WTC11 (cell line): ENCODE measurements at regions not wholly inside any gene's neighbourhood (a gene's known extent, or its start where the extent isn't known, plus 50 kb on each side); places are given as distances from the start of the nearest gene placed in this dataset.

Source experiments
- ATAC-seq: fragments of 200-7000 bp; cut with Tn5 transposase; 2 replicates; pipeline ENCODE4 v1.10.0; 2021; ENCODE audit warnings: mild to moderate bottlenecking, moderate library complexity
- CTCF ChIA-PET: fragments of 300-600 bp; sonication (Branson Sonifier 250); formaldehyde crosslinking; loops from one replicate; lab custom pipeline; 2021; ENCODE audit warnings: antibody characterized with exemption; lab: Charles Lee
- POLR2A ChIA-PET: fragments of 350-600 bp; sonication (Branson Sonifier 250); formaldehyde crosslinking; loops from one replicate; lab custom pipeline; 2021; ENCODE audit warnings: antibody characterized with exemption; lab: Charles Lee
- DNase-seq: peaks from one replicate; pipeline ENCODE4 v3.0.0; 2021; ENCODE audit warnings: low spot score
- H3K27ac Mint-ChIP-seq: 2 replicates; pipeline ENCODE4 v1.8.0; 2021; ENCODE audit warnings: mixed read lengths
- H3K27me3 Mint-ChIP-seq: 2 replicates; pipeline ENCODE4 v1.8.0; 2021; ENCODE audit warnings: low read depth, mild to moderate bottlenecking, moderate library complexity, mixed read lengths
- H3K36me3 Mint-ChIP-seq: 2 replicates; pipeline ENCODE4 v1.8.0; 2021; ENCODE audit warnings: mixed read lengths
- H3K4me1 Mint-ChIP-seq: 2 replicates; pipeline ENCODE4 v1.8.0; 2022; ENCODE audit warnings: mixed read lengths
- H3K4me3 Mint-ChIP-seq: 2 replicates; pipeline ENCODE4 v1.8.0; 2021; ENCODE audit warnings: mild to moderate bottlenecking, moderate library complexity, mixed read lengths
- H3K9me3 Mint-ChIP-seq: 2 replicates; pipeline ENCODE4 v1.8.0; 2021; ENCODE audit warnings: mixed read lengths
- CBFB ChIP-seq: sonication (generic); formaldehyde crosslinking; IDR thresholded peaks from 2 replicates; pipeline ENCODE4 v1.8.1; 2022; ENCODE audit warnings: mild to moderate bottlenecking, low read depth, missing genetic modification reagents
- CDX4 ChIP-seq: fragments of 250-450 bp; sonication (Bioruptor Pico); IDR thresholded peaks from 2 replicates; pipeline ENCODE4 v1.9.0; 2021; ENCODE audit warnings: moderate library complexity, mild to moderate bottlenecking, inconsistent platforms, borderline replicate concordance
- CREB1 ChIP-seq: sonication (generic); formaldehyde crosslinking; IDR thresholded peaks from 2 replicates; pipeline ENCODE4 v1.8.0; 2023; ENCODE audit warnings: mild to moderate bottlenecking, missing genetic modification reagents
- CREM ChIP-seq: sonication (generic); formaldehyde crosslinking; IDR thresholded peaks from 2 replicates; pipeline ENCODE4 v1.8.1; 2022; ENCODE audit warnings: mild to moderate bottlenecking, missing genetic modification reagents, moderate library complexity
- ESRRA ChIP-seq: sonication (generic); formaldehyde crosslinking; IDR thresholded peaks from 2 replicates; pipeline ENCODE4 v1.8.1; 2022; ENCODE audit warnings: mild to moderate bottlenecking, missing genetic modification reagents, borderline replicate concordance
- MLX ChIP-seq: sonication (generic); formaldehyde crosslinking; IDR thresholded peaks from 2 replicates; pipeline ENCODE4 v1.8.1; 2023; ENCODE audit warnings: mild to moderate bottlenecking, missing genetic modification reagents, moderate library complexity
- PRDM15 ChIP-seq: sonication (generic); formaldehyde crosslinking; IDR thresholded peaks from 2 replicates; pipeline ENCODE4 v1.8.0; 2022; ENCODE audit warnings: missing genetic modification reagents
- PREB ChIP-seq: sonication (generic); formaldehyde crosslinking; IDR thresholded peaks from 2 replicates; pipeline ENCODE4 v1.8.1; 2022; ENCODE audit warnings: mild to moderate bottlenecking, missing genetic modification reagents, moderate library complexity, borderline replicate concordance
- SP1 ChIP-seq: sonication (generic); formaldehyde crosslinking; conservative IDR thresholded peaks from 2 replicates; pipeline ENCODE4 v1.8.1; 2022; ENCODE audit warnings: missing genetic modification reagents
- TEAD1 ChIP-seq: sonication (generic); formaldehyde crosslinking; IDR thresholded peaks from 2 replicates; pipeline ENCODE4 v1.8.0; 2022; ENCODE audit warnings: mild to moderate bottlenecking, missing genetic modification reagents
- USF1 ChIP-seq: sonication (generic); formaldehyde crosslinking; IDR thresholded peaks from 2 replicates; pipeline ENCODE4 v1.8.0; 2022; ENCODE audit warnings: mild to moderate bottlenecking, missing genetic modification reagents
- ZNF263 ChIP-seq: sonication (generic); formaldehyde crosslinking; IDR thresholded peaks from 2 replicates; pipeline ENCODE4 v1.8.1; 2022; ENCODE audit warnings: low read depth, mild to moderate bottlenecking, moderate library complexity, missing genetic modification reagents
- ZNF416 ChIP-seq: fragments of 250-450 bp; sonication (Bioruptor Pico); IDR thresholded peaks from 2 replicates; pipeline ENCODE4 v1.9.0; 2021; ENCODE audit warnings: mild to moderate bottlenecking, inconsistent platforms
- ZNF512 ChIP-seq: sonication (generic); formaldehyde crosslinking; IDR thresholded peaks from 2 replicates; pipeline ENCODE4 v1.8.1; 2022; ENCODE audit warnings: missing genetic modification reagents, borderline replicate concordance
- ZNF532 ChIP-seq: fragments of 250-450 bp; sonication (Bioruptor Pico); IDR thresholded peaks from 2 replicates; pipeline ENCODE4 v1.9.0; 2021; ENCODE audit warnings: mild to moderate bottlenecking, borderline replicate concordance

GRCh38 chr4:45119376-45119775 is 393.0 kb upstream of the GNPDA2 start:
- ATAC-seq (no peak), DNase-seq (no peak)
- no peaks in the 10 kb centered on the region for H3K9me3 Mint-ChIP-seq
- ChIA-PET POLR2A (no interaction called here), CTCF (no interaction called here)
- H3K27me3 Mint-ChIP-seq = no peaks in the 10 kb centered on the region
- no peak overlapping the region for H3K4me3 Mint-ChIP-seq
- no peak overlapping the region for H3K27ac Mint-ChIP-seq
- no peaks in the 10 kb centered on the region for H3K4me1 Mint-ChIP-seq
- no peaks in the 10 kb centered on the region for H3K36me3 Mint-ChIP-seq
- no peak for TF ChIP-seq PRDM15
- no peak for TF ChIP-seq MLX
- TF ChIP-seq ZNF532 (CRISPR knock-in tag) = no peak
- TF ChIP-seq CREB1 = no peak
- no peak for TF ChIP-seq PREB (CRISPR knock-in tag)
- no peak for TF ChIP-seq SP1 (CRISPR knock-in tag)

- Mint-ChIP-seq H3K27ac (no peak overlapping the region), H3K36me3 (peaks cover 7% of the 10 kb centered on the region; the same call in 1 of the 2 replicates), H3K9me3 (peaks cover 21% of the 10 kb centered on the region), H3K4me3 (no peak overlapping the region), H3K4me1 (peaks cover 13% of the 10 kb centered on the region), H3K27me3 (peaks cover 3% of the 10 kb centered on the region; the same call in 1 of the 2 replicates)
- DNase-seq (no peak), ATAC-seq (no peak)
- POLR2A ChIA-PET = no interaction called here
- CTCF ChIA-PET = no interaction called here
- no peak for TF ChIP-seq CBFB (CRISPR knock-in tag)
- no peak for TF ChIP-seq ZNF416
- no peak for TF ChIP-seq CREM (CRISPR knock-in tag)
- TF ChIP-seq ZNF512 (CRISPR knock-in tag) = no peak
- no peak for TF ChIP-seq ESRRA (CRISPR knock-in tag)
- TF ChIP-seq TEAD1 = no peak
- TF ChIP-seq CDX4 = no peak
- TF ChIP-seq USF1 = no peak
- no peak for TF ChIP-seq ZNF263 (CRISPR knock-in tag)
Observed at GRCh38 chr4:45102716-45103115, 376.4 kb upstream of the GNPDA2 start.
